HG02678 (cell line): ENCODE measurements at regions not wholly inside any gene's neighbourhood (a gene's known extent, or its start where the extent isn't known, plus 50 kb on each side); places are given as distances from the start of the nearest gene placed in this dataset.

ENCODE experiments used
- ATAC-seq: cut with Tn5 transposase; IDR thresholded peaks from one replicate; pipeline ENCODE4 v1.9.1; 2021; ENCODE audit warnings: mild to moderate bottlenecking, moderate library complexity; ENCODE audit not compliant: unreplicated experiment

- ATAC-seq, result no peak
Measured at GRCh38 chr5:167999182-167999581, 292.3 kb upstream of the WWC1 start.

- ATAC-seq, result no peak
Measured at GRCh38 chr5:168001318-168001717, 290.1 kb upstream of the WWC1 start.

GRCh38 chr5:168002116-168002515, 289.3 kb upstream of the WWC1 start:
- ATAC-seq, result no peak

- ATAC-seq, result no peak
Measured at GRCh38 chr5:168005093-168005492, 286.4 kb upstream of the WWC1 start.

GRCh38 chr5:168005936-168006335, 285.5 kb upstream of the WWC1 start:
- ATAC-seq, result no peak

GRCh38 chr5:168006456-168007130, 284.9 kb upstream of the WWC1 start:
- ATAC-seq, result no peak

GRCh38 chr5:168007286-168007685, 284.2 kb upstream of the WWC1 start:
- no peak for ATAC-seq

- ATAC-seq, result no peak
Measured at GRCh38 chr5:168008555-168008954, 282.9 kb upstream of the WWC1 start.

- no peak for ATAC-seq
Measured at GRCh38 chr5:168011096-168011495, 280.3 kb upstream of the WWC1 start.

GRCh38 chr5:168012006-168012405, 279.4 kb upstream of the WWC1 start:
- ATAC-seq, result no peak

- no peak for ATAC-seq
Measured at GRCh38 chr5:168013546-168013945, 277.9 kb upstream of the WWC1 start.

GRCh38 chr5:168014433-168015123, 276.9 kb upstream of the WWC1 start:
- ATAC-seq, result no peak

- ATAC-seq, result no peak
Measured at GRCh38 chr5:168015506-168015905, 275.9 kb upstream of the WWC1 start.

- no peak for ATAC-seq
Measured at GRCh38 chr5:168017313-168017712, 274.1 kb upstream of the WWC1 start.

- ATAC-seq, result no peak
Measured at GRCh38 chr5:168019143-168019542, 272.3 kb upstream of the WWC1 start.

GRCh38 chr5:168020542-168021294, 270.7 kb upstream of the WWC1 start:
- ATAC-seq, result no peak

- ATAC-seq, result no peak
Measured at GRCh38 chr5:168022446-168023169, 268.8 kb upstream of the WWC1 start.

- ATAC-seq, result no peak
Measured at GRCh38 chr5:168023191-168023590, 268.3 kb upstream of the WWC1 start.

- no peak for ATAC-seq
Measured at GRCh38 chr5:168024306-168024705, 267.1 kb upstream of the WWC1 start.

GRCh38 chr5:168027007-168027406, 264.4 kb upstream of the WWC1 start:
- no peak for ATAC-seq

- no peak for ATAC-seq
Measured at GRCh38 chr5:168030912-168031311, 260.5 kb upstream of the WWC1 start.
